GM19324 (cell line): ENCODE measurements at regions not wholly inside any gene's neighbourhood (a gene's known extent, or its start where the extent isn't known, plus 50 kb on each side); places are given as distances from the start of the nearest gene placed in this dataset.

Source experiments
- ATAC-seq: cut with Tn5 transposase; IDR thresholded peaks from one replicate; pipeline ENCODE4 v1.9.1; 2021; ENCODE audit warnings: mild to moderate bottlenecking, moderate library complexity; ENCODE audit not compliant: unreplicated experiment, low FRiP score

- no peak for ATAC-seq
These were observed 458.7 kb downstream of the BMP2 start for GRCh38 chr20:7226156-7226555.

GRCh38 chr20:7231303-7231702 is 463.8 kb downstream of the BMP2 start:
- peak; percentile 63 for ATAC-seq

- no peak for ATAC-seq
These were observed 465.3 kb downstream of the BMP2 start for GRCh38 chr20:7232796-7233195.

- no peak for ATAC-seq
These were observed 469.8 kb downstream of the BMP2 start for GRCh38 chr20:7237251-7237650.

GRCh38 chr20:7240490-7240889 is 473.0 kb downstream of the BMP2 start:
- no peak for ATAC-seq

- ATAC-seq: no peak
These were observed 481.1 kb downstream of the BMP2 start for GRCh38 chr20:7248281-7249201.

GRCh38 chr20:7250337-7250736 is 482.9 kb downstream of the BMP2 start:
- no peak for ATAC-seq

- ATAC-seq: no peak
These were observed 489.6 kb downstream of the BMP2 start for GRCh38 chr20:7257099-7257498.

GRCh38 chr20:7257692-7258466 is 490.4 kb downstream of the BMP2 start:
- ATAC-seq: no peak

- no peak for ATAC-seq
These were observed 495.3 kb downstream of the BMP2 start for GRCh38 chr20:7262803-7263202.

GRCh38 chr20:7264137-7264536 is 496.7 kb downstream of the BMP2 start:
- no peak for ATAC-seq

- ATAC-seq: no peak
These were observed 502.0 kb downstream of the BMP2 start for GRCh38 chr20:7269452-7269851.

GRCh38 chr20:7272512-7272911 is 505.0 kb downstream of the BMP2 start:
- no peak for ATAC-seq

GRCh38 chr20:7274870-7275269 is 507.4 kb downstream of the BMP2 start:
- ATAC-seq: no peak

- ATAC-seq: no peak
These were observed 508.3 kb downstream of the BMP2 start for GRCh38 chr20:7275645-7276237.

- ATAC-seq: peak; percentile 61
These were observed 518.6 kb downstream of the BMP2 start for GRCh38 chr20:7285918-7286556.

GRCh38 chr20:7291323-7291943 is 523.9 kb downstream of the BMP2 start:
- no peak for ATAC-seq

GRCh38 chr20:7291946-7292345 is 524.5 kb downstream of the BMP2 start:
- no peak for ATAC-seq

- no peak for ATAC-seq
These were observed 527.4 kb downstream of the BMP2 start for GRCh38 chr20:7294816-7295360.

- no peak for ATAC-seq
These were observed 534.3 kb downstream of the BMP2 start for GRCh38 chr20:7301807-7302206.
